Upper lobe of left lung (tissue), 6 donors: ENCODE measurements at regions not wholly inside any gene's neighbourhood (a gene's known extent, or its start where the extent isn't known, plus 50 kb on each side); places are given as distances from the start of the nearest gene placed in this dataset.

ENCODE experiments used
- ATAC-seq, 2 donors: fragments of 200-7000 bp; cut with Tn5 transposase; one replicate each; pipeline ENCODE4 v1.9.1; 2022; ENCODE audit warnings: mild to moderate bottlenecking in 2 of 2, moderate library complexity in 2 of 2; ENCODE audit not compliant: low FRiP score in 2 of 2
- DNase-seq, 2 donors: peaks; one replicate each; pipeline ENCODE4 v3.0.0-alpha.2; 2019 to 2020
- H3K27ac ChIP-seq, 4 donors: fragments of 200-600 bp; sonication (generic); one replicate each; pipeline ENCODE4 v1.5.1; 2016 to 2019
- H3K27me3 ChIP-seq, 4 donors: fragments of 200-600 bp; sonication (generic); one replicate each; pipeline ENCODE4 v1.5.1; 2017 to 2019
- H3K36me3 ChIP-seq, 4 donors: fragments of 200-600 bp; sonication (generic); one replicate each; pipeline ENCODE4 v1.5.1; 2016 to 2019
- H3K4me1 ChIP-seq, 4 donors: fragments of 200-600 bp; sonication (generic); one replicate each; pipeline ENCODE4 v1.5.1; 2018 to 2019
- H3K4me3 ChIP-seq, 4 donors: fragments of 200-600 bp; sonication (generic); one replicate each; pipeline ENCODE4 v1.5.1; 2017 to 2019; ENCODE audit warnings: mild to moderate bottlenecking in 2 of 4, moderate library complexity in 1 of 4
- H3K9me3 ChIP-seq, 4 donors: fragments of 200-600 bp; sonication (generic); one replicate each; pipeline ENCODE4 v1.5.1; 2018 to 2019
- CTCF ChIP-seq, 6 experiments: fragments of 450-650 bp in 4 of 6; fragments of 200-600 bp in 2 of 6; sonication (generic) in 2 of 6; IDR thresholded peaks; one replicate each; pipeline ENCODE4 v1.5.1; 2016 to 2019; ENCODE audit warnings: antibody characterized with exemption in 6 of 6
- EP300 ChIP-seq, 4 donors: sonication (generic); formaldehyde crosslinking; IDR thresholded peaks; one replicate each; pipeline ENCODE4 v1.5.1; 2017; ENCODE audit warnings: antibody characterized with exemption in 4 of 4, control low read depth in 2 of 4
- POLR2A ChIP-seq, 4 donors: fragments of 450-650 bp; IDR thresholded peaks; one replicate each; pipeline ENCODE4 v1.5.1; 2016 to 2017; ENCODE audit warnings: antibody characterized with exemption in 4 of 4, mild to moderate bottlenecking in 2 of 4
- POLR2AphosphoS5 ChIP-seq, 2 donors: sonication (generic); formaldehyde crosslinking; IDR thresholded peaks; one replicate each; pipeline ENCODE4 v1.5.1; 2017; ENCODE audit warnings: antibody characterized with exemption in 2 of 2
- WGBS, 2 donors: methylation state at CpG; one replicate each; pipeline ENCODE4 v1.1.5; 2017 to 2018; 5-methylcytosine and 5-hydroxymethylcytosine counted together
- donor health status: DM: no; HTN: no; CAD: no; lungs with moderate emphysema.
- donor health status: DM: no; HTN: yes; CAD: no; lungs with severe emphysema.

GRCh38 chr6:104284872-104285271 lies 574.8 kb downstream of the HACE1 start:
- ATAC-seq (no peak), DNase-seq (no peak)
- no peaks in the 10 kb centered on the region for H3K4me1 ChIP-seq
- WGBS, 2 donors = 65 to 70% methylated on average over 4 of the region's 4 CpGs
- H3K27ac ChIP-seq = no peak overlapping the region
- H3K36me3 ChIP-seq = no peaks in the 10 kb centered on the region
- no peaks in the 10 kb centered on the region for H3K9me3 ChIP-seq
- no peak overlapping the region for H3K4me3 ChIP-seq
- TF ChIP-seq CTCF (IDR thresholded peaks at IDR 0.05) (no peak), POLR2A (IDR thresholded peaks at IDR 0.05) (no peak), EP300 (IDR thresholded peaks at IDR 0.05) (no peak), POLR2AphosphoS5 (IDR thresholded peaks at IDR 0.05) (no peak)
- H3K27me3 ChIP-seq = no peaks in the 10 kb centered on the region

- Histone ChIP-seq H3K9me3 (peaks cover 0 to 6% (median 0%) of the 10 kb centered on the region in 4 donors), H3K27me3 (no peaks in the 10 kb centered on the region), H3K27ac (no peak overlapping the region), H3K4me3 (no peak overlapping the region), H3K36me3 (no peaks in the 10 kb centered on the region), H3K4me1 (no peaks in the 10 kb centered on the region)
- 82 to 86% methylated on average over 2 of the region's 2 CpGs for WGBS, 2 donors
- no peak for DNase-seq
- no peak for ATAC-seq
- TF ChIP-seq CTCF (IDR thresholded peaks at IDR 0.05) = no peak
- TF ChIP-seq POLR2AphosphoS5 (IDR thresholded peaks at IDR 0.05) = no peak
Observed at GRCh38 chr6:104282581-104282980, 577.1 kb downstream of the HACE1 start.

GRCh38 chr6:104281370-104281769 lies 578.3 kb downstream of the HACE1 start:
- WGBS, 2 donors = 81% methylated on average over 3 of the region's 3 CpGs
- H3K4me1 ChIP-seq = no peaks in the 10 kb centered on the region
- ATAC-seq = no peak
- TF ChIP-seq EP300 (IDR thresholded peaks at IDR 0.05) = no peak
- TF ChIP-seq POLR2A (IDR thresholded peaks at IDR 0.05) = no peak
- TF ChIP-seq CTCF (IDR thresholded peaks at IDR 0.05) = no peak
- no peak for TF ChIP-seq POLR2AphosphoS5 (IDR thresholded peaks at IDR 0.05)
- no peaks in the 10 kb centered on the region for H3K36me3 ChIP-seq
- H3K27ac ChIP-seq = no peak overlapping the region
- DNase-seq = no peak
- peaks cover 0 to 6% (median 0%) of the 10 kb centered on the region in 4 donors for H3K9me3 ChIP-seq
- no peak overlapping the region for H3K4me3 ChIP-seq
- no peaks in the 10 kb centered on the region for H3K27me3 ChIP-seq

GRCh38 chr6:104268389-104268788 lies 591.3 kb downstream of the HACE1 start:
- Histone ChIP-seq H3K4me1 (no peaks in the 10 kb centered on the region), H3K9me3 (no peaks in the 10 kb centered on the region), H3K36me3 (no peaks in the 10 kb centered on the region), H3K4me3 (no peak overlapping the region), H3K27ac (no peak overlapping the region), H3K27me3 (no peaks in the 10 kb centered on the region)
- ATAC-seq (no peak), DNase-seq (no peak)
- 77 to 88% methylated on average over 1 of the region's 1 CpG for WGBS, 2 donors
- no peak for TF ChIP-seq POLR2AphosphoS5 (IDR thresholded peaks at IDR 0.05)
- no peak for TF ChIP-seq EP300 (IDR thresholded peaks at IDR 0.05)

GRCh38 chr6:104266922-104267321 lies 592.8 kb downstream of the HACE1 start:
- H3K27ac ChIP-seq = no peak overlapping the region
- ATAC-seq (no peak), DNase-seq (no peak)
- H3K36me3 ChIP-seq = no peaks in the 10 kb centered on the region
- TF ChIP-seq POLR2A (IDR thresholded peaks at IDR 0.05) (no peak), POLR2AphosphoS5 (IDR thresholded peaks at IDR 0.05) (no peak), EP300 (IDR thresholded peaks at IDR 0.05) (no peak), CTCF (IDR thresholded peaks at IDR 0.05) (no peak)
- no peaks in the 10 kb centered on the region for H3K9me3 ChIP-seq
- H3K27me3 ChIP-seq = no peaks in the 10 kb centered on the region
- 62 to 71% methylated on average over 2 of the region's 2 CpGs for WGBS, 2 donors
- H3K4me3 ChIP-seq = no peak overlapping the region
- H3K4me1 ChIP-seq = no peaks in the 10 kb centered on the region
